Kidney (tissue), 13 donors: ENCODE measurements at regions not wholly inside any gene's neighbourhood (a gene's known extent, or its start where the extent isn't known, plus 50 kb on each side); places are given as distances from the start of the nearest gene placed in this dataset.
"Not testable (repeated sequence)": the region's sequence is repeated elsewhere in the genome, so short reads cannot be mapped to it uniquely, and the experiment has no call there.

ENCODE experiments used
- DNase-seq, 5 donors: peaks; one replicate each; pipeline ENCODE4 v3.0.0-alpha.2; 2013 to 2020
- FAIRE-seq: peaks from 2 replicates; lab custom pipeline; 2012; peaks lifted over from hg19 to GRCh38; lab: Jason Lieb, UNC
- H3K27ac ChIP-seq, 2 donors: one replicate each; pipeline ENCODE4 v1.7.0; 2013; ENCODE audit warnings: low read depth in 2 of 2, low read length in 2 of 2, inconsistent platforms in 1 of 2
- H3K27me3 ChIP-seq: one replicate; pipeline ENCODE4 v1.7.1; 2013; ENCODE audit warnings: low read length, inconsistent platforms; ENCODE audit not compliant: control insufficient read depth, insufficient read depth
- H3K36me3 ChIP-seq, 3 donors: one replicate each; pipeline versions ENCODE4 v1.7.0 to v1.7.1; 2013; ENCODE audit warnings: low read length in 3 of 3, control low read depth in 1 of 3, inconsistent platforms in 1 of 3; ENCODE audit not compliant: insufficient read depth in 3 of 3, control insufficient read depth in 2 of 3
- H3K4me1 ChIP-seq, 3 donors: one replicate each; pipeline versions ENCODE4 v1.7.0 to v1.7.1; 2013; ENCODE audit warnings: low read length in 3 of 3, inconsistent platforms in 1 of 3, low read depth in 1 of 3; ENCODE audit not compliant: control insufficient read depth in 2 of 3, insufficient read depth in 2 of 3
- H3K4me3 ChIP-seq, 3 donors: one replicate each; pipeline versions ENCODE4 v1.7.0 to v1.8.1; 2013; ENCODE audit warnings: low read length in 3 of 3, control low read depth in 1 of 3, inconsistent platforms in 1 of 3
- H3K9ac ChIP-seq, 3 donors: one replicate each; pipeline versions ENCODE4 v1.7.0 to v1.7.1; 2013; ENCODE audit warnings: low read length in 3 of 3, control low read depth in 1 of 3, inconsistent platforms in 1 of 3
- H3K9me3 ChIP-seq, 3 donors: one replicate each; pipeline versions ENCODE4 v1.7.0 to v1.7.1; 2013; ENCODE audit warnings: low read length in 3 of 3, control low read depth in 1 of 3, inconsistent platforms in 1 of 3; ENCODE audit not compliant: control insufficient read depth in 2 of 3, insufficient read depth in 1 of 3
- CTCF ChIP-seq: IDR thresholded peaks from 3 replicates; pipeline ENCODE4 v1.5.1; 2012; ENCODE audit warnings: mild to moderate bottlenecking, moderate library complexity, borderline replicate concordance; ENCODE audit not compliant: insufficient read depth; ENCODE audit errors: extremely low read depth
- intact Hi-C: fragments of 100-400 bp; cut with DNase I; formaldehyde crosslinking; loops from one replicate; pipeline ENCODE4 v1.11.1; 2022
- donor health status: control.
- donor health status: control.
- donor health status: control.
- donor health status: control.
- donor health status: control.
- donor health status: DM: yes; HTN: yes; CAD: no.
- donor health status: Normal renal cell carcinoma (clear cell type).

GRCh38 chr10:129207297-129207696 lies 259.7 kb upstream of the MGMT start:
- no peaks in the 10 kb centered on the region for H3K4me1 ChIP-seq
- no peak overlapping the region for H3K9ac ChIP-seq
- no peak for FAIRE-seq
- intact Hi-C loops: no loop called here
- H3K4me3 ChIP-seq: no peak overlapping the region
- H3K9me3 ChIP-seq: no peaks in the 10 kb centered on the region
- no peak for DNase-seq
- H3K36me3 ChIP-seq: no peaks in the 10 kb centered on the region
- no peak for TF ChIP-seq CTCF
- H3K27me3 ChIP-seq: no peaks in the 10 kb centered on the region
- H3K27ac ChIP-seq: no peak overlapping the region

- H3K9ac ChIP-seq: no peak overlapping the region
- intact Hi-C loops: no loop called here
- TF ChIP-seq CTCF: no peak
- no peaks in the 10 kb centered on the region for H3K27me3 ChIP-seq
- H3K27ac ChIP-seq: no peak overlapping the region
- no peaks in the 10 kb centered on the region for H3K36me3 ChIP-seq
- H3K9me3 ChIP-seq: no peaks in the 10 kb centered on the region
- no peak overlapping the region for H3K4me3 ChIP-seq
- FAIRE-seq: no peak
- H3K4me1 ChIP-seq: no peaks in the 10 kb centered on the region
- no peak for DNase-seq
These were observed 256.2 kb upstream of the MGMT start for GRCh38 chr10:129210876-129211275.

GRCh38 chr10:129213256-129213655 lies 253.8 kb upstream of the MGMT start:
- intact Hi-C loops: no loop called here
- no peak overlapping the region for H3K4me3 ChIP-seq
- no peaks in the 10 kb centered on the region for H3K27me3 ChIP-seq
- DNase-seq (no peak), FAIRE-seq (no peak)
- no peaks in the 10 kb centered on the region for H3K9me3 ChIP-seq
- no peak overlapping the region for H3K27ac ChIP-seq
- H3K9ac ChIP-seq: no peak overlapping the region
- no peaks in the 10 kb centered on the region for H3K4me1 ChIP-seq
- no peaks in the 10 kb centered on the region for H3K36me3 ChIP-seq
- no peak for TF ChIP-seq CTCF

- H3K9ac ChIP-seq, DNase-seq, H3K4me3 ChIP-seq, H3K27ac ChIP-seq, intact Hi-C loops, H3K27me3 ChIP-seq, H3K4me1 ChIP-seq, H3K36me3 ChIP-seq, H3K9me3 ChIP-seq, FAIRE-seq: not testable (repeated sequence)
These were observed 253.0 kb upstream of the MGMT start for GRCh38 chr10:129213996-129214395.
